Anterior cingulate cortex (tissue), 58 donors: ENCODE measurements at regions not wholly inside any gene's neighbourhood (a gene's known extent, or its start where the extent isn't known, plus 50 kb on each side); places are given as distances from the start of the nearest gene placed in this dataset.

Experiments
- DNase-seq, 58 donors: peaks; one replicate each; lab custom pipeline; 2025; lab: John Stamatoyannopoulos, UW

- DNase-seq, result no peak
Observed at GRCh38 chr7:31398815-31399214, 58.3 kb upstream of the NEUROD6 start.

DNA sequence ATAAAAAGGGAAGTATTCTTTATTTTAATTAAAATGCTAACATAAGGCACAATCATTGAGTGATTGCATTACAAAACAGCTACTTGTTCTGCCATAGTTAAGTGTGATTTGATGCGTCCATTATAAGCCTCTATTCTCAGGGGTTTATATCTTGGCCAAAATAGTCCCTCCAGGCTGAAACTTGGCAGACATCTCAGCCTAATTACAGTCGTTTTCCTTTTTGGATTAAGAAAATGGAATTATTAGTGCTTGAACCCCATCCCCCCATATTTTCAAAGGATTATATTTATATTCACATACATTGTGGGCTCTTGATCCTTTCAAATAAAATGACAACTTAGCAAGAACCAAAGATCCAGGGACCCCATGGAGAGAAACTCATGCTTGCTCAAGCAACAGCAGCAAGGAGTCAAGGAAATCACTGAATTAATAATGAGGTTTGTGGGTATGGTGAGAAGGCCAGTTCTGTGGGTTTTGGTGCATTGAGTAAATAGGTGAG, 66.7 kb upstream of the NEUROD6 start:
- no peak for DNase-seq

- DNase-seq, result no peak
Observed at GRCh38 chr7:31408140-31408729, 67.7 kb upstream of the NEUROD6 start.

DNA sequence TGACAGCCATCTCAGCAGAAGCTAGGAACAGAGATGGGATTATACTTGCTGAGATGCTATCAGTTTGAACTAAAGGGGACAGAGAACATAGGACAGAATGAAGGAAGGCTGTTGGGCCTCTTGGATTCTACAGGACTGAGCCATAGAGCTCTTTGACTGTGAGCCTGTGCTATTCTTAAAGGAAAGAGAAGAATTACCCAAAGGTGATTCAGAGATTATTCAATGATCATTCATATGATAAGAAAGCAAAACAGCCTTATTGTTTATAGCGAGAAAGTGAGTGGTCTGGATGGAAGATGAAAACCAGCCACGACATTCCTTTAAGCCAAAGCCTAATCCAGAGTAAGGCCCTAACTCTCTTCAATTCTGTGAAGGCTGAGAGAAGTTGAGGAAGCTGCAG, 69.7 kb upstream of the NEUROD6 start:
- DNase-seq, result no peak

- no peak for DNase-seq
Observed at GRCh38 chr7:31411416-31411815, 70.9 kb upstream of the NEUROD6 start.

DNA sequence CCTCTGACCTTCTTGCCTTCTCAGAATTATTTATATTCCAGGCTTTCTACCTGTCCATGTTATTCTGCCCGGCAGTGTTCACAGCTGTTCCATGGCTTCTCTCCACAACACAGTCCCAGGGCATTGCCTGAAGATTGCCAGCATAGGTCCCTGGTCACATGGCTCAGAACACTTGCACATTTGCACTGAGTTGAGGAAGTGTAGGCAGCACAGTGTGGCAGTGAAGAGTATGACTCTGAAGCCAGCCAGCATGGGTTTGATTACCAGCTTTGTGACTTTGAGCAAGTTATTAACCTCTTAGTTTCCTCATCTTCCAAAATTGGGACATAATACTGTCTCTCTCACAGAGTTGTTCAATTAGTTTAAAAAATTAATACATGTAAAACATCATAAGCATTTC, 73.2 kb upstream of the NEUROD6 start:
- no peak for DNase-seq

GRCh38 chr7:31416381-31416870, 75.9 kb upstream of the NEUROD6 start:
- DNase-seq, result no peak

DNA sequence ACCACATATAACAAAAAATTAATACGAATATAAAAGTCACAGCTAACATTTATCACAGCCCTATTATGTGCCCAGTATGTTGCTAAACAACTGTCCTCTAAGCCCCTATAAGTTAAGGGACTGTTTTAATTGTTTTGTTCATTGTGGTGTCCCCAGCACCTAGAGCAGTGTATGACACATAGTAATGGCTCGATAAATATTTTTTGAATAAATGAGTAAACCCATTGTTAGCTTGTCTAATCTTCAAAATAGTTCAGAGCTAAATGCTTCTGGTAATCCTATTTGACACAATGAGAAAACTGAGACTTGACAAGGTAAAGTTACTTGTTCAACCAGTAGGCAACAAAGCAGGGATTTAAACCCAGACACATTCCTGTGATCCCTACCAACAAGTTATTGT, 78.4 kb upstream of the NEUROD6 start:
- no peak for DNase-seq

DNA sequence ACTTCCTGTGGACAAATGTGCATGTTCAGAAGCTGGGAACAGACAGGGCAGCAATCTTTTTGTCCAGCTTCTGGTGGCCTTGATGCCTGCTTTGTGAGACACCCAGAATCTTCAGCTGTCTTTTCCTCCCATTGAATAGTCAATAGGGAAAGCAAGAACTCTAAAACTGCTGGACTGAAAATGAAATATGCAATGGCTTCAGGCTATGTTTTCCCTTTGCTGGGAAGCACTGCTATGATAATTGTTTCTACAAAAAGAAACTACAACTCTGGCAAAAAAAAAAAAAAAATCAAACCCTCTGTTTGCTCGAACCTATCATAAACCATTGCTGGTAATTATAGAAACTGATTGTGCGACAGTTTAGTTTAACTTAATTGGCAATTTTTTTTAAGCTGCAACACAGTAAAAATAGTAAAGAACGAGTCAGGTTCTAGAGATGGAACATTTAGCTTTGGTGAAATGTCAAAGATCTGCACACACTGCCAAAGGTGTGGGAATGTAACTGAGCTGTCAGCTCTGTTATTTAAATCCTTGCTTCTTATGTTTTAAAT, 79.1 kb upstream of the NEUROD6 start:
- peak in 2 of 58 donors; percentile 22 to 29 for DNase-seq

- DNase-seq, result no peak
Observed at GRCh38 chr7:31420948-31421347, 80.4 kb upstream of the NEUROD6 start.

- no peak for DNase-seq
Observed at GRCh38 chr7:31421607-31422006, 81.1 kb upstream of the NEUROD6 start.

- DNase-seq, result no peak
Observed at GRCh38 chr7:31423994-31424393, 83.5 kb upstream of the NEUROD6 start.

DNA sequence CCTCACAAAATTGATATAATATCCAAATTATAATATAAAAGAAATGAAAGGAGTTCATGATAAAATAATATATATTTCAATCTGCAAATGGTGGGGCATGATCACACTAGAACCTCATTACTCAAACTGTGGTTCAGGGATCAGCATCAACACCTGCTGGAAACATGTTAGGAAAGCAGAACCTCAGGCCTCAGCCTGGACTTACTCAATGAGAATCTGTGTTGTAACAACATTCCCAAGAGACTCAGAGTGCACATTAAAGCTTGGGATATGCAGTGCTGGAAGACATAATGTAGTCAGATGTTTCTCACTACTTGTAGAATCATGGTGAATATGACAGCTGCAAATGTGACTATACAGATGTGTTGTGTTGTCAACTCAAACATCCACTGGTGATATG, 81.7 kb upstream of the ITPRID1 start:
- no peak for DNase-seq

- no peak for DNase-seq
Observed at GRCh38 chr7:31432836-31433340, 81.0 kb upstream of the ITPRID1 start.

GRCh38 chr7:31437250-31437865, 76.5 kb upstream of the ITPRID1 start:
- DNase-seq, result no peak

GRCh38 chr7:31439165-31439564, 74.7 kb upstream of the ITPRID1 start:
- no peak for DNase-seq

GRCh38 chr7:31440511-31440910, 73.4 kb upstream of the ITPRID1 start:
- no peak for DNase-seq

GRCh38 chr7:31442626-31443025, 71.3 kb upstream of the ITPRID1 start:
- no peak for DNase-seq

DNA sequence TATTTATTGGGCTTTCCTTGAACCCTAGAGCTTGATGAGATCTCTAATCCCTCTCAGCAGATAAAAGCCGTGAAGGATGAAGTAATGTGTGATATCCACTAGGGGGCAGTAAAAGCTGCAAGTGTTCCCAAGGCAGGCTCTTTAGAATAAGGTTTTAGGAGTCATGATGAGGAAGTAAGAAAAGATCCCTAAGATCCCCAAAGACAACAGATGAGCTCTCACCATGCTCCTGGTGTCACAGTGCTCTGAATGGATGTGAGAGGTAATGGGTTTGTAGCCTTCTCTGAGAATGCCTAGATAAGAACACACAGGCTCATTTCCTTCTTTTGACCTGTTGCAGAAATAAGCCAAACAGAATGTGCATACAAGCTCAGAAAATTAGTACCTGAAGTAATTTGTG, 70.4 kb upstream of the ITPRID1 start:
- DNase-seq, result peak in 8 of 58 donors; percentile 2 to 54 (median 12)

DNA sequence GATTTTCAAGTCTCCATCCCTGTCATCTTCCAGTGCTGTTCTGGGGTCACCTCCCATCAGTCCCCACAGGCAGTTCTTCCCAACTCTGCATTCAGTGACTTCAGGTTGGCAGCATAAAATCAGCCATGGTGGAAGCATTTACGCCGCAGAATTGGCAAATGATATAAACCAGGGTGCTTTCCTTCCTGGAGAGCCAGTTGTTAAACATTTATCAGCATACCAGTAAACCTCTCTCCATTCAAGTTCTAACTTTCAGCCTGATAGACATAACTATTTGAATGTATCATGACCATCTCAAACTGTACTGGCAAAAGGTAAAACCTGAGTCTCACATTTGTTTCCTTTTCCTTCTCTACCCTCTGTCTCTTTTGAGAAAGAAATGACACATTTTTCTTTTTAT, 69.7 kb upstream of the ITPRID1 start:
- no peak for DNase-seq

DNA sequence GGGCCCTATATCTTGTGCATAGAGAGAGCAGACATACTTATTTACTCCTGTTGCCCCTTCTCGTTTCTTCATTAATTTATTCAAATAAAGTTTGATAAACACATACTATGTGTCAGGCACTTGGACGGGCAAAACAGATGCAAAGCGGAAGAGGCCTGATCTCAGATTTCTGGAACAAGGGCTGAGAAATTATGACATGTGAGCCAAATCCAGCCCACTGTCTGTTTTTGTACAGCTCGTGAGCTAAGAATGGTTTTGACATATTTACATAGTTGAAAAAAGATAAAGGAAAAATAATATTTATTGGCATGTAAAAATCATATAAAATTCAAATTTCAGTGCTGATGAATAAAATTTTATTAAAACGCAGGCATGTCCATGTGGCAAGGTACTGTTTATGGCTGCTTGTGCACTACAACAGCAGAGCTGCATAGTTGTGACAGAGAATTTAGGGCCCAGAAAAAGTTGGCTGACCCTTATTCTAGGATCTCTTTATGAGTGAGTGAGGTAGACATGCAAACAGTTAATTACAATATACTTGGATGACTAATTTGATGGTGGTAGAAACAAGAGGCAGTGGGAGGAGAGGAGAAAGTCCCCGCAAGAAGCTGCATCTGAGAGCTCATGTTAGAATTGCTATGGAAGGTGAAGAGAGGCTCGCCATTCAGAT, 68.1 kb upstream of the ITPRID1 start:
- DNase-seq, result no peak
